ELR (cell line): ENCODE measurements at regions not wholly inside any gene's neighbourhood (a gene's known extent, or its start where the extent isn't known, plus 50 kb on each side); places are given as distances from the start of the nearest gene placed in this dataset.
A peak's percentile ranks its signal among the peaks of the same experiment; 100 is the strongest.
"Not testable (repeated sequence)": the region's sequence is repeated elsewhere in the genome, so short reads cannot be mapped to it uniquely, and the experiment has no call there.

Source experiments
- DNase-seq: peaks from one replicate; pipeline ENCODE4 v3.0.0-alpha.2; 2015; ENCODE audit warnings: low read depth

DNA sequence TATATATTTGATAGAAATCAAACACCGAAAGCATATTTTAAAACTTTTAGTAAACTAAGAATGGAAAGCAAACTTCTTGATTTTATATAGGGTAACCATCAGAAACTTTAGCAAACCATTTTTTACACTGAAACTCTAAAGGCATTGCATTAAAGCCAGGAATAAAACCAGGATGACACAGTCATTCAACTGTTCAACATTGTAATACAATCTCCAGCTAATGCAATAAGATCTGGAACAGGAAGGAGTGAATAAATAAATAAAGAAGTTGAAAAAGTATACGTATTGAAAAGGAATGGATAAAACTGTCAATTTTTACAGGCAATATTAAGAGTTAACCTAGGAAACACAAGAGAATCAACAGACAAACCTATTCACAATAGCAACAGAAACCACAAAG lies 181.9 kb upstream of the TTC14 start:
- DNase-seq: peak; percentile 55

DNA sequence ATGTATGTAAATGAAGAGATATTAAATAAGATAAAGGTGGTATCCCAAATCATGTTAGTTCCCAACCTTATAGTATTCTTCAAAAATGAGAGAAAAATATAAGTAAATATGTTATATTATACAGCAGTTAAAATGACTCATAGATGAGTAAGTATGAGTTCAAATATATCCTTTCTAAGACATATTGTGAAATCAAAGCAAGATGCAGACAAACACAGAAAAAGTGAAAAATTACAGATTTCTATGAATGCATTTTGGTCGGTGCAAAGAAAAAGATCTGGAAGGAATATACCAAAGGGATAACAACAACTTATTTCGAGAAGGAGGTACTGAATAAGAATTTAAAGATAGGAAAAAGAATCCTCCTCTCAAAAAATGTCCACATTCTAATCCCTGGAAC lies 181.2 kb upstream of the TTC14 start:
- peak; percentile 85 for DNase-seq

DNA sequence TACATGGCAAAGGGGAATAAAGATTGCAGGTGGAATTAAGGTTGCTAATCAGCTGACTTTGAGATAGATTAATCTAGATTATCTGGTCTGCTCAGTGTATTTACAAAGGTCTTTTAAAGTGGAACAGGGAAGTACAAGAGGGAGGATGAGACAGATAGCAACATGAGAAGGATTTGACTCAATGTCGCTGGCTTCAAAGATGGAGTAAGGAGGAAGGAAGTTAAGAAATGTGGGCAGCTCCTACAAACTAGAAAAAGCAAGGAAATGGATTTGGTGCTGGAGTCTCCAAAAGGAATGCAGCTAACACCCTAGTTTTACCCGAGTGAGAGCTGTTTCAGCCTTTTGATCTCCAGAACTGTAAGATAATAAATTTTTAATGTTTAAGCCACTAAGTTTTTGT lies 180.7 kb upstream of the TTC14 start:
- DNase-seq: peak; percentile 51

DNA sequence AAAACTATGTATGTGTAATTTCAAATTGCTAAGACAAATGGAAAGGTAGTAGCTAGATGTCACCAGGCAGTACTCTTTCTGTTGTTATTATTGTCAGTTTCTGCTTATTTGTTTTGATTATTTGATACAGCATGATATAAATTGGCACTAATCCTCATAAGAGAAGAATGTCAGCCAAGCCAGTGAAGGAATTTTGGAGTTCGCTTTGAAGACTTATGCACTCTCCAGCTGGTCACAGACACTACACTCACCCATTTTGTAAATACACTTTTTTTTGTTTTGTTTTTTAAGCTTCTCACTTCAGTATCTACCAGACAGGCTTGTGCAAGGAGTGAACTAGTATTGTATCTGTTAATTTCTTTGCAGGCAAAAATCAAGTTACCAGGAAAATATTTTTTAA lies 180.2 kb upstream of the TTC14 start:
- no peak for DNase-seq

DNA sequence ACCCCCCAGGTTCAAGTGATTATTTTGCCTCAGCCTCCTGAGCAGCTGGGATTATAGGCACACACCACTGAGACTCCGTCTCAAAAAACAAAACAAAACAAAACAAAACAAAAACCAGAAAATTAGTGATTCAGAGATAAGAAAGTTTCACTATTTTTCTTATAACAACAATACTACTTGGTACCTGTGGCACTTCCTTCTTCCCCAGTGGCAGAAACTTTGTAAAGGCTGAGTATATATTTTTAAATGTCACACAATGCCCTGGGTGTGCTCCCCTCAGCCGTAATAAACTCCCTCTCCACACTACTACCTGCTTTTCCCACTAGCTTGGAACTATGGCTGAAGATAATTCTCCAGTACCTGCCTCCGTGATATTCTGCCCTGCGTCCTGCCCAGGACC lies 177.7 kb upstream of the TTC14 start:
- not testable (repeated sequence) for DNase-seq

DNA sequence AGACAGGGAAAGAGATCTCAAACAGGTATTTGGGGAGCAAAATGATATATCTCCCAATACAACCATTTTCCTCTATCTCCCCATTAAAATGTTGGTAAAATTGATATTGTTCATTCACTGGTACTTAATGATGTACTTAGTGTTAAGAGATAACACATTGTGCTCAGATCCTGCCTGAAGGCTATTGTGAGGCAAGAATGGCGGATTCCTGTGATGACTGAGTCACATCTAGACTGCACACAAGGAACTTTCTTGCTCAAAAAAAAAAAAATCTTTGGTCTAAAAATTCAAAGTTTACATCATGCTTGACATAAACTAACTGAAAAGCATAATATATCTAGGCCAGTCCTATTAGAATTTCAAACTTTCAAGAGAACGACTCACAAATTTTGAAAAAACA lies 171.1 kb upstream of the TTC14 start:
- DNase-seq: peak; percentile 37

DNA sequence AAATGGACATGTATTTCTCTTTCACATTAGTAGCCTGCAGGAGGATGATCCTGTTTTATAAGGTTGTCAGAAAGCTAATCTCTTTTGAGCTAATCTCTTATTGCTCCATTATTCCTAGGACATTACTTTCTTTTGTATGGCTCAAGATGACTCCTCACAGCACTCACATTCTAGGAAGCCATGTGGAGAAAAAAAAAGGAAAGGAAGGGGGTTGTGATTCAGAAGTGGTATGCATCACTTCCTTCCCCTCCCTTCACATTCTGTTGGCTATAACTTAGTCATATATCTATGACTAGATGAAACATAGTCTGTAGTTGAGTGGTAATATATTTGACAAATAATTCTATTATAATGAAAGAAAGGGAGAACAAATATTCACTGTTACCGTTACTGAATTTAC lies 168.8 kb upstream of the TTC14 start:
- peak; percentile 96 for DNase-seq

DNA sequence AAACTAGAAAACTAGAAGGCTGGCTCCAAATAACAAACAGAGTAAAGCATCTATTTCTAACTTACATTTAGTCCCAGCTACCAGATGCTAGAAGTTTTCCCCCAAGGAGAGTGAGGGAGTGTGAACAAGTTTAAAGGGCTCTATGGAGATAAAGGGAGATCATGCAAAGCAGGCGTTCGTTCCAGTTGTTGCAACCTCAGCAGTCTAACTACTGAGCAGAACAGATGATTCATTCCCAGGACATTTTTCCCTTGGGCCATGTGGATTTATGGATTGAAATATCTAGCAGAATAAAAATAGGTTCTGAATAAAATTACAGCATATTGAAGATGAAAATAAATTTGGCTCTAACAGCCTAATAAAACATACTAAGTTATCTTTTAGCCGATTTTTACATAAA lies 154.8 kb upstream of the TTC14 start:
- DNase-seq: peak; percentile 69

DNA sequence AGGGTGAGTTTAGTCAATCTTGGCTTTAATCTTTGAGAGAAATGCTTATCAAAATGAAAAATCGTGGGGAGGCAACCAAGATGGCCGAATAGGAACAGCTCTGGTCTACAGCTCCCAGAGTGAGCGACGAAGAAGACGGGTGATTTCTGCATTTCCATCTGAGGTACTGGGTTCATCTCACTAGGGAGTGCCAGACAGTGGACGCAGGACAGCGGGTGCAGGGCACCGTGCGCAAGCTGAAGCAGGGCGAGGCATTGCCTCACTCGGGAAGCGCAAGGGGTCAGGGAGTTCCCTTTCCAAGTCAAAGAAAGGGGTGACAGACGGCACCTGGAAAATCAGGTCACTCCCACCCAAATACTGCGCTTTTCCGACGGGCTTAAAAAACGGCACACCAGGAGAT lies 153.6 kb upstream of the TTC14 start:
- not testable (repeated sequence) for DNase-seq

DNA sequence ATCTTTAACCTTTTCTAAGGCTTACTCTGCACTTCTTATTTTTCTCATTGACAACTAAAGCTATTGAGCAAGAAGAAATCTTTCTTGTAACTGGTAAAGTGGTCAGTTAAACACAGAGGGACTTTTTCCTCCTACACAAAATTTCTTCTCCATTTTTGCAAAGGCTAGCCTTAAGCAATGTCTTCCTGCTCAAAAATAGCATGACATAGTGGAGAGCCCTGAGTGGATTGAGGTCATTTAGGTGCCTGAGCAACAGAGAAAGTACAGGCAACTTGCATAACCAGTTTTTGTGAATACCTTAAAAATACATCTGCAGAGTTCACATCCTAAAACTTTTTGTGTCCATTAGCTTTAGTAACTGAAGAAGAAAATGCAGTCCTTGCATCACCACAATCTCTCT lies 144.7 kb upstream of the TTC14 start:
- DNase-seq: no peak

DNA sequence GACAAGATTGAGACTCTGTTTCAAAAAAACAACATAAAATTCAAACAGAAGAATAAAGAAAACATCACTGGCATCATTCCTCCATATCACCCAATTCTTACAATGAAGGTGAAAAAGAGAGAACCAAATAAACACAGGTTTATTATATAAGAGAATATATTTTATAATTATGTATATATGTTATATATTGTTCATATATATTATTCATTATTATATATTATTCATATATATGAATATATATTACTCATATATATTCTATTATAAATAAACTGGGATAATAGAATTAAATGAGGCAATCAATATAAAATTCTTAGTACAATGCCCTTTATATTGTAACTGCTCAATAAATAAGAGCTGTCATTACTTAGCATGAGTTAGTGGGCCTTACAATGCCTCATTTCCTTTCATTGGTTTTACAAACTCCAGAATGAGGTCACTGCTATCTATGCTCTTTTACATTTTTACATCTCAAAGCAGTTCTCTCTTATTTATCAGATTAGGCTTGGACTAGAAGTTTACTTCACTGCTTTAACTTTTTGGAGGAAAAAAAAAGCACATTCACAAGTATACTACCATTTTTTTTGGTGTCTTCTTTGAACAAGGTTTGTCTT lies 135.5 kb upstream of the TTC14 start:
- DNase-seq: peak; percentile 62

DNA sequence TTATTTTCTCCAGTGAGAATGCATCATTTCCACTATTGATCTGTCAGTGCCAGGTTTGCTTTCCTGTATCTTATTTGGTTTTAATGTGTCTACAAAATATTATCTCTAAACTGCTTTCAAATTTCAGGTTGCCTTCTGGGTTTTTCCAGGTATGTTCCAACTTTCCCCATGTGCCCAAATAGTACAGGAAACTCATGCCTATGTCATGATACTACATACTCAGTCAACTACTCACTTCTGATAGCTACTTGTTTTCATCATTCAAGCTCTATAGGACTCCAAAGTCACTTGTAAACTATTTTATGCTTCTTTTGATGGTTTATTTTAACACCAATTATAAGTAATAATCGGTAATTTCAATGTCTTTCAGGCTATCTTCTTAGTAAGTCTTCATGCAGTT lies 134.8 kb upstream of the TTC14 start:
- peak; percentile 55 for DNase-seq

DNA sequence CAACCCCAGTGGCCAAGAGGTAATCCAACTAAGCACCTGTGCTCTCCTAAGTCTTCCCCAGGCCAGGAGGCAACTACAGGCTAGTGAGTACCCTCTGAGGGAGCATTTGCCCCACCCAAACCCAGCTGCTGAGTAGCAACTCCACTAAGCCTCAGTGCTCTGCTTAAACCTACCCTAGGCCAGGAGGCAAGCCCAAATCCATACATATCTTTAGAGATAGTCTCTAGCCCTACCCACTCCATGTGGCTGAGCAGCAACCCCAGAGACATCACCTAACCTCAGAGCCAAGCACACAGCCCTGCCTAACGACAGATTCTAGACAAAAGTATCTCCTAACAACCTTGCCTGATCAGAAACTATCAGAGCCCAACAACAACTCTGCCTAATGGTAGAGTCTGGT lies 132.8 kb upstream of the TTC14 start:
- DNase-seq: no peak

DNA sequence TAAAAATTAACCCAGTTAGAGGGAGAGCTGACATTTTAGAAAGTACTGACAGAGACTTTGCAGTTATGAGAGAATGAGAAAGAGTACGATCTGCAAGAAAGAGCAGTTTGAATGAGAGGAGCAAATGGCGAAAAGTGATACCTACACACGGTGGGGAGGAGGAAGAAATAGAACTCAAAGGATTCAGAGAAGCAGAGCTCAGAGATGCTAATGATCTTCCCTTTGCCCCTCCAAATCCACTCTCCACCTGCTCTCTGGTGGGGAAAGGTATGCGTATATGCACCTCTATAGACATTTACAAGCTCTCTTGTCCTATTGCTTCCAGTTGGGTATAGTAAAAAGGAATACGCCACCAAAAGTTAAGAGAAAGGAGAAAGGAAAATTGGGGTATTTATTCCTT lies 123.3 kb upstream of the TTC14 start:
- no peak for DNase-seq

DNA sequence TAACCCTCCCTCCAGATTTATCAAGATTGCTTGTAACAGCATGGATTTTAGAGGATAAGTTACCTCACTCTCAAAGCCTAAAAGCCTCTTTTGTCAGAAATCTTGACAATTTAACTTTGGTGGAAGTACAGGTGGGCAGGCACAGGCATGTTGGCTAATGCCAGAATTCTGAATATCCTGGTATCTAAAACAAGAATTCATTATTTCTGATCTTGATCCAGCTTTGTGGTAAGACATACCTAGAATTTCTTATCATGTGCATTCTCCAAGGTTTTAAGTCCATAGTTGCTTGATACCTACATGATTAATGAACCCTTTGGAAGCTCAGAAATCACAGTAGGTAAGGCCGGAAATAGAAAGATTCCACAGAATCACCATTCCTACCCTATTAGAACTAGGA lies 109.9 kb upstream of the TTC14 start:
- no peak for DNase-seq

DNA sequence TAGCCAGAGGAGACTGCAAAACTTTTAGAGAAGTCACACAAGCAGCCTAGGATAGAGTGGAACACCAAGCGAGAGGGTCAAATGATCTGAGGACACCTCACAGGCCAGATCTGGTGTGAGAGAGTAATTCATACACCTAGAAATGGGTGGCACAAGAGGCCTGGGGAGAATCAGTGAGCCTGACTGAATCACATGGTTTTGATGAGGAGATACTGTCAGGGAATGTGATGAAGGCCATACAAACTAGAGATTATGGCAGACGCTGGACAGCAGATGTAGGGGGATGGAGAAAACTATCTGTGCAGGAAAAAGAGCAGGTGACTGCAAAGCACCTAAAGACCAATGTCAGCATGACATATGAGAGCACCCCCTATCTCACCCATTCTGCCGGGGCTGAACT lies 105.0 kb upstream of the TTC14 start:
- no peak for DNase-seq

DNA sequence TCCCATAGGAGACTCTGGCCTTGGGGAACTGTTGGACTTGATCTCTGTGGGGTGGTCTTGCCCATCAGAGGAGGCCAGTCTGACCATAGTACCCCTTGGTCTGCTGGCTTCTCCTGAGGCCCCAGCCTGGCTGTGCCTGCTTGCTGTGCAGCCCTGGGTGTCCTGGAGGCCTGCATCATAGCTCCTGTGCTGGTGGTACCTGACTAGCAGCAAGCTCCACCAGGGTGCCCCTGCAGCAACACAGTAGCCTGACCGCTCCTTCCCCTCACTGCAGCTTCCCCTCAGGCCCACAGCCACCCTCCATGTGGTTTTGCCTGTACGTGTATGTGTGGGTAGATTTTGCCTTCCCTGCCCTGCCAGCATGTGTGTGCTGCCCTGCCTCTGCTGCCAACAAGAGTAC lies 85.6 kb upstream of the TTC14 start:
- DNase-seq: no peak

DNA sequence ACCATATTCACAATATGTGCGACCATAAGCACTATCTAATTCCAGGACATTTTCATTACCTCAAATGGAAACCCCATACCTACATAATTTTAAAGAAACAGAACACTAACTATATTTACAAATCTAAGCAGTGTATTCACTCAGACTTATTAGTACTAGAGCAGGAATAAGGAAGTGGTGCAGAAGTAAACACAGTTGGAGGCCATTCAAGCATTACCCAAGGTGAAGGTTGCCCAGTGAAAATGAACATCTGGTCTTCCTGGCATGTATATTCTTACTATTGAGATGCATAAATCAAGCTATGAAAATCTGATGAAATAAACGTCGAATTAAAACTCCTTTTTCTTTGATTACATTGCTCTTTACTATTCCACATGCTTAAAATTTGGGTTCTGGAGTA lies 78.9 kb upstream of the TTC14 start:
- no peak for DNase-seq

DNA sequence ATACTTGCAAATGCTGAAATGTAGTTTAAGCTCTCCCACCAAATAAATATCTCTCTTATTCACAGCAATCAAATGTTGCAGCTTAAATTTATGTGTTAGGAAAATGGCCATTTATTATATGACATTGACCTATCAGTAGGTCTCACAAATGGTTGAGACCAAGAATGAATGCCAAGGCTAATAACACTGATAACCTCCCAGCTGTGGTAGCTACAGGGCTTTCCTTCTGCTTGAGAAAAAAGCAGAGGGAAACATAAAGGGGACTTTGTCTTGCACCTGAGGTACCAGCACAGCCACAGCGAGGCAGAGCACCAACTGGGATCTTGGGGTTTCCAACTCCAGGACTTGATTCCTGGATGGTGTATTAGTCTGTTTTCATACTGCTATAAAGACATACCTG lies 73.1 kb upstream of the TTC14 start:
- DNase-seq: no peak

DNA sequence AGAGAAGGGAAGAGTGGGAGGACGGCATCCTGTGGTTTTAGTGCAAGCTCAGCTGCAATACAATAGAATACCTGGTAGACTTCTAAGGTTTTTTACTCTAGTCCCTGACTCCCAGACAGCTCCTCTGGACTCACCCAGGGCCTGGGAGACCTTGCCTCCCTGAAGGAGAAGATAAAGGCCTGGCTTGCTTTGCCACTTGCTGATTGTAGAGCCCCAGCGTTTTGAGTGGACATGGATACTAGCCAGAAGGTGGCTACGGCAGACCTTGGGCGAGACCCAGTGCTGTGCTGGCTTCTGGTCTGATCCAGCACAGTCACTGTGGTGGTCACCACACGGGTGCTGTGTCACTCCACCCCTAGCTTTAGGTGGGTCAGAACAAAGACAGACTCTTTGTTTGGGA lies 72.2 kb upstream of the TTC14 start:
- no peak for DNase-seq

DNA sequence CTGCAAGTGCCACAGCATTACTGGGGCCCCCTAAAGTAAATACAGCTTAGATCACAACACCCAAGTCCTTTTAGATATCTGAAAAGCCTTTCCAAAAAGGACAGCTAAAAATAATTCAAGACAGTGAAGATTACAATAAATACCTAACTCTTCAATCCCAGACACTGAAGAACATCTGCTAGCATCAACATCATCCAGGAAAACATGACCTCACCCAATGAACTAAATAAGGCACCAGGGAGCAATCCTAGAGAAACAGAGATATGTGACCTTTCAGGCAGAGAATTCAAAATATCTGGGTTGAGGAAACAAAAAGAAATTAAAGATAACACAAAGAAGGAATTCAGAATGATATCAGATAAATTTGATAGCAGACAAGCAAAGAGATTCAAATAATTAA lies 71.7 kb upstream of the TTC14 start:
- no peak for DNase-seq

DNA sequence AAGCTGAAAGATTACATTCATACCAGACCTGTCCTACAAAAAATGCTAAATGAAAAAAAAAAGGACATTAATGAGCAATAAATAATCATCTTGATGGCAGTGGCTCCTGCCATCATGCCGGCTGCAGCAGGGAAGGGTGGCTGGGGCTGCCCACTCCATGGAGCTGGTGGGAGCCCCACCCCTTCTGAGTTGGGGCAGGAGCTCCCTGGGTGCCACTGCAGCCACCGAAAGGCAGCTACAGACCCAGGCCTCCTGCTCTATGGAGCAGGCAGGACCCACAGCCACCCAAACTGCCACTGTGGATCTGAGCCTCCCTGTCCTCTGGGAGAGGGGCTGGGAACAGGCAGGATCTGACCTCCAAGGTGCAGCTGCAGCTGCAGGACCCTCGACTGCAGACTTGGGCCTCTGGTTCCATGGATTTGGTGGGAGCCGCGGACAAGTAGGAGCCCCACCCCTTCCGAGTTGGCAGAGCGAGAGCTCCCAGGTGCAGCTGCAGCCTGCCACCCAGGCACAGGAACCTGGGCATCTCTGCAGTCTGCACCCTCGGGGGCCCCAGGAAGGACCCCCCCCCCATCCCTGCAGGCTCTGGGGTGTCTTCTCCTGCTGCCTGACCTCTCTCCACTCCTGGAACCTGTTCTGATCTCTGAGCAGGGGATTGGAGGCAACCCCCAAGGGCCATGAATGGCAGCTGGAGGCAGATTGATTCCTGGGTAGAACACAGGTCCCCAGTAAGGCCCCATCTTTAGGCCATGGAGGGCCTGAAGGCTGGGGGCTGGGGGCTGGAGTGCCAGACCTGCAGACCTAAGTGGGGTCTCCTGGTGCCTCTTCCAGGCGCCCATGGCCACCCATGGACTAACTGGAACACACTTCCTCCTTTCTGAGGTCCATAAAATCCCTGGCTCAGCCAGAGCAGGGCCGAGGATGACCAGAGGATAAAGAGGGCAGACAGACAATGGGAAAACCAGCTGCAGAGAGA lies 70.4 kb upstream of the TTC14 start:
- no peak for DNase-seq

DNA sequence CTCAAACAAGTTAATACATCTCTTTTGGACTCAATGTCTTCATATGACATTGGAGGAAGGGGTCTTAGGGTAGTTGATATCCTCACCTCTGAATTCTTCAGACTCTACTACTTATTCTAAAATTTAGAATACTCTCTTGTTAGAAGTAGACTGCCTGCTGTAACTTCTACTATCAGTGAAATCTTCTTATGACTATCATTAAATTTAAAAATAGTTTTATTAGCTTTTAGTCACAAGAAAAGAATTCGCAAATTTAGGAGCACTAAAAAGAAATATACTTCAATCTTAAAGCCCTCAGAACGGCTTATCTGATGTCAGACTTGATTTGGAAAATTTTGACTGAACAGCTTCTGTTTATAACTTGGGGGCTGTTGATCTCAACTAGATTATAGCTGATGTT lies 67.1 kb upstream of the TTC14 start:
- no peak for DNase-seq

DNA sequence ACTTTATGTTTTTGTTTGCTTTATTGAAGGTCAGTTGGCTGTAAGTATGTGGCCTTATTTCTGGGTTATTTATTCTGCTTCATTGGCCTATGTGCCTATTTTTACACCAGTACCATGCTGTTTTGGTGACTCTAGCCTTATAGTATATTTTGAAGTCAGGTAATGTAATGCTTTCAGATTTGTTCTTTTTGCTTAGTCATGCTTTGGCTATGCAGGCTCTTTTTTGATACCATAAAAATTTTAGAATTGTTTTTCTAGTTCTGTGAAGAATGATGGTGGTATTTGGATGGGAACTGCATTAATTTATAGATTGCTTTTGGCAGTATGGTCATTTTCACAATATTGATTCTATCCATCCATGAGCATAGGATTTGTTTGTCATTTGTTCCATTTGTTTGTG lies 63.5 kb upstream of the TTC14 start:
- DNase-seq: no peak
